CD4-positive, CD25-positive, alpha-beta regulatory T cell (primary cell): ENCODE measurements at regions not wholly inside any gene's neighbourhood (a gene's known extent, or its start where the extent isn't known, plus 50 kb on each side); places are given as distances from the start of the nearest gene placed in this dataset.

Experiments
- ATAC-seq, 2 donors: fragments of 150-1000 bp; cut with Tn5 transposase; one replicate each; pipeline ENCODE4 v1.10.0; 2021; ENCODE audit warnings: low read depth in 2 of 2, moderate number of reproducible peaks in 2 of 2, moderate library complexity in 1 of 2
- DNase-seq, 3 donors: peaks; one replicate each; pipeline versions ENCODE4 v3.0.0 to v3.0.0-alpha.2; 2012 to 2022; ENCODE audit warnings: mixed read lengths in 1 of 3
- H3K27ac ChIP-seq: one replicate; pipeline ENCODE4 v1.7.0; 2013; ENCODE audit warnings: mild to moderate bottlenecking, low read length; ENCODE audit not compliant: insufficient read depth, poor library complexity, severe bottlenecking
- H3K27me3 ChIP-seq: one replicate; pipeline ENCODE4 v1.7.0; 2013; ENCODE audit warnings: low read length; ENCODE audit not compliant: control insufficient read depth, insufficient read depth
- H3K36me3 ChIP-seq: one replicate; pipeline ENCODE4 v1.7.0; 2013; ENCODE audit warnings: mild to moderate bottlenecking, low read length, moderate library complexity; ENCODE audit not compliant: control insufficient read depth, insufficient read depth
- H3K4me1 ChIP-seq: 2 replicates; pipeline ENCODE4 v1.7.0; 2013; ENCODE audit warnings: mild to moderate bottlenecking, low read length; ENCODE audit not compliant: insufficient read depth, control insufficient read depth, poor library complexity, severe bottlenecking
- H3K4me3 ChIP-seq: one replicate; pipeline ENCODE4 v1.7.0; 2013; ENCODE audit warnings: low read depth, mild to moderate bottlenecking, low read length, moderate library complexity
- H3K9me3 ChIP-seq, 2 experiments: 1 replicate in 1 of 2; 2 replicates in 1 of 2; pipeline ENCODE4 v1.7.0; 2013; ENCODE audit warnings: low read length in 2 of 2, mild to moderate bottlenecking in 1 of 2, moderate library complexity in 1 of 2; ENCODE audit not compliant: control insufficient read depth in 2 of 2
- H3K27ac Mint-ChIP-seq, 3 donors: one replicate each; pipeline ENCODE4 v1.8.0; 2020 to 2022; ENCODE audit warnings: mild to moderate bottlenecking in 3 of 3, mixed read lengths in 3 of 3, moderate library complexity in 2 of 3
- H3K27me3 Mint-ChIP-seq: one replicate; pipeline ENCODE4 v1.8.0; 2022; ENCODE audit warnings: mild to moderate bottlenecking, mixed read lengths
- H3K36me3 Mint-ChIP-seq: one replicate; pipeline ENCODE4 v1.8.0; 2020; ENCODE audit warnings: mixed read lengths
- H3K4me1 Mint-ChIP-seq, 4 donors: one replicate each; pipeline ENCODE4 v1.8.0; 2020 to 2022; ENCODE audit warnings: mixed read lengths in 4 of 4, mild to moderate bottlenecking in 1 of 4
- H3K4me3 Mint-ChIP-seq, 4 donors: one replicate each; pipeline ENCODE4 v1.8.0; 2020 to 2022; ENCODE audit warnings: mild to moderate bottlenecking in 4 of 4, mixed read lengths in 4 of 4, moderate library complexity in 3 of 4
- H3K9me3 Mint-ChIP-seq, 7 donors: one replicate each; pipeline ENCODE4 v1.8.0; 2020 to 2022; ENCODE audit warnings: mixed read lengths in 7 of 7, mild to moderate bottlenecking in 3 of 7, moderate library complexity in 2 of 7

DNA sequence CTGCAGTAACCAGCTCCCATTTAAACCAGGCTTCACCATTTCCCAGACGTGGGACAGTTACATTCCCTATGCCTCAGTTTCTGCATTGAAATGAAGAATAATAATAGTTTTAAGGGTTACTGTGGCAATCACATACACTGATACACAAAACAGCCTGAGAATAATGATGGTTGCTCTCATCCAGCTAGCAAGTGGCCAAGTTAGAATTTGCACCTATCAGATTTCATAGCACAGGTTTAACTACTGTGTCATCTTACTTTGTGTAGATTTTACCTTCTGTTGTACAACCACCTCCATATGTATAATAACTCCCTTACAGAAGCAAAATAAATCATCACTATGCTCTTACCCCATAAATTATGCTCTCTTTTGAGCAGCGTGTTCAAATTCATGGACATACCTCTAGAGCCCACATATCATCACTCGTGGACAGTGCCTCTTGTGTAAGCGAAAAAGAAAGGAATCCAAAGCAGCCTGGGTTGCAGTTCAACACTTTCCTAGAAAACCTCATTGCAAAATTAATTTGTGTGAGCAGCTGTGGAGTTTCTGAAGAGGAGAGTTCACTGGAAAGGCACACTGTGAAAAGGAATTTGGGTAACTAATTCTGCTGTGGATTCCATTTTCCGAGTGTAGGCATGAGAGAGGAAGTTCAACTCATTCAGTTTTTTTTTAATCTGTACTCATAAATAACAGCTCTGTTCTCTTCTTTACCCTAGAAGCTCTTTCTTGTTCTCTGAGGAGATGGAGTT, 492.5 kb downstream of the ARL4A start:
- Mint-ChIP-seq H3K9me3 (no peaks in the 10 kb centered on the region), H3K4me1 (no peaks in the 10 kb centered on the region), H3K27ac (no peak overlapping the region), H3K36me3 (no peaks in the 10 kb centered on the region), H3K4me3 (no peak overlapping the region), H3K27me3 (no peaks in the 10 kb centered on the region)
- Histone ChIP-seq H3K27me3 (no peaks in the 10 kb centered on the region), H3K27ac (no peak overlapping the region), H3K36me3 (no peaks in the 10 kb centered on the region), H3K4me3 (no peak overlapping the region), H3K9me3 (no peaks in the 10 kb centered on the region), H3K4me1 (no peaks in the 10 kb centered on the region)
- ATAC-seq, result no peak
- no peak for DNase-seq

DNA sequence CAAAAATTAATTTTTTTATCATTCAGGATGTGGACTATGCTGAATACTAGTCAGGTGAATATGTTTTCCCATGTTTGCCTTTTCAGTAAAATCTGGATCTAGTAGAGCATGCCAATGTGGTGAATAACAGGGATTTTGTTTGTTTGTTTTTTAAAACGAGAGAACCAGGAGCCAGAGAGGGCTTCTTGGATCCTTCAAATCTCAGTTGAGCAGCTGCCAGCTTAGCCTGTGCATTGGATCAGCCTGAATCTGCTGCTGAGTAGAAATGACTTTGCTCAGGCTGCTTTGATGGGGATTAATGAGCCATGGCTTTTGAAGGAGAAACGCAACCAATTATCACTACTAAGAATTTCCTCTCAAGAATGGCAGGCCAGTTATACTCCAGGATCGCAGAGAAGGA, 493.8 kb downstream of the ARL4A start:
- Mint-ChIP-seq H3K27me3 (no peaks in the 10 kb centered on the region), H3K4me1 (no peaks in the 10 kb centered on the region), H3K27ac (no peak overlapping the region), H3K36me3 (no peaks in the 10 kb centered on the region), H3K9me3 (no peaks in the 10 kb centered on the region), H3K4me3 (no peak overlapping the region)
- H3K4me3 ChIP-seq, result no peak overlapping the region
- ATAC-seq (no peak), DNase-seq (no peak)
- no peak overlapping the region for H3K27ac ChIP-seq
- no peaks in the 10 kb centered on the region for H3K27me3 ChIP-seq
- no peaks in the 10 kb centered on the region for H3K4me1 ChIP-seq
- H3K36me3 ChIP-seq, result no peaks in the 10 kb centered on the region
- no peaks in the 10 kb centered on the region for H3K9me3 ChIP-seq

DNA sequence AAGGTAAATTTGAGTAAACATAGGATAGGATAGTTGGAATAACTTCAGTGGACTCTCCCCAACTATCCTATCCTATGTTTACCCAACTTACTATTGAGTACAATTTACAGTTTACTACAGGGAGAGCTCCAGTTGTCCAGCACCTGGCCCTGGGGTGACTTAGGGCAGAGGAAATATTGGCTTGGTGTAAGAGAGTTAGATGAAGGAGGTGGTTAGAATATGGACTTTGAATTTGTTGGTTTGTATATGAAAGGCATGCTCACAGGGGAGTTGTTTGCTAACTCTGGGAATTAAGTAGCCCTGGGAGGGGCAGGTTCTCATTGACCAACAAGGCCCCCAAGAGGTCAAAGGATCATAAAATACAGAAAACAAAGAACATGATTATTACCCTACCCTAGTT, 497.7 kb downstream of the ARL4A start:
- H3K4me1 Mint-ChIP-seq, result no peaks in the 10 kb centered on the region

DNA sequence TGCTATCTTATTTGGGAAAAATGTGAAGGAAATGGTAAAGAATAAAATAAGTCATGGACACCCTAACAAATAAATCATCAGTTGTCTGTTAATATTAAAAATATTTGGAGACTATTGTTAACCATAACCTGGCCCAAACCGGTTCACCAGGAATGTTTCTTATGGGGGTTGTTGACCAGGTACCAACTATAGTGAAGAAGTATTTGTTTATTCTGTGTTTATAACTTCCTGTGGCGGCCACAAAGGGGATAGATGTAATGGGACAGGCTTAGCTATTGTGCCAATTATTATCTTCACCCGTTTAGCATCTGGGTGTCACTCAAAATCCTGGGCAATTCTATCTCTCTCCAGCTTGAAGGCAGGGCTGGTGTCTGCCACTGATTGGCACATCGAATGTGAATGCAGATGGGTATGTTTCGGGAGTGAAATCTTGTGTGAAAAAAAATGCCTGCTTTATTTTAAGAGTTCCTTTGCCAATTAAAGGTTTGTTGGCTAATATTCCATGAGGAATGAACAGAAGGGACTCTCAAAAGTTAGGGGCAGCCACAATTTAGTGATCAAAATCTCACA, 500.9 kb downstream of the ARL4A start:
- peaks cover 4% of the 10 kb centered on the region for H3K27me3 Mint-ChIP-seq
- H3K27me3 ChIP-seq, result no peaks in the 10 kb centered on the region
- no peaks in the 10 kb centered on the region for H3K4me1 ChIP-seq
- H3K27ac Mint-ChIP-seq, result no peak overlapping the region
- H3K4me3 Mint-ChIP-seq, result no peak overlapping the region
- no peak overlapping the region for H3K27ac ChIP-seq
- H3K9me3 Mint-ChIP-seq, result no peaks in the 10 kb centered on the region
- no peaks in the 10 kb centered on the region for H3K4me1 Mint-ChIP-seq
- H3K4me3 ChIP-seq, result no peak overlapping the region
- H3K36me3 ChIP-seq, result no peaks in the 10 kb centered on the region
- no peaks in the 10 kb centered on the region for H3K9me3 ChIP-seq
- ATAC-seq (no peak), DNase-seq (no peak)
- H3K36me3 Mint-ChIP-seq, result no peaks in the 10 kb centered on the region

More for the DNA sequence above, 497.7 kb downstream of the ARL4A start:
- DNase-seq (no peak), ATAC-seq (no peak)
- no peaks in the 10 kb centered on the region for H3K27me3 ChIP-seq
- Mint-ChIP-seq H3K27me3 (peaks cover 4% of the 10 kb centered on the region), H3K4me3 (no peak overlapping the region), H3K9me3 (no peaks in the 10 kb centered on the region), H3K36me3 (no peaks in the 10 kb centered on the region), H3K27ac (no peak overlapping the region)
- no peaks in the 10 kb centered on the region for H3K9me3 ChIP-seq
- H3K27ac ChIP-seq, result no peak overlapping the region
- no peaks in the 10 kb centered on the region for H3K4me1 ChIP-seq
- no peaks in the 10 kb centered on the region for H3K36me3 ChIP-seq
- H3K4me3 ChIP-seq, result no peak overlapping the region

DNA sequence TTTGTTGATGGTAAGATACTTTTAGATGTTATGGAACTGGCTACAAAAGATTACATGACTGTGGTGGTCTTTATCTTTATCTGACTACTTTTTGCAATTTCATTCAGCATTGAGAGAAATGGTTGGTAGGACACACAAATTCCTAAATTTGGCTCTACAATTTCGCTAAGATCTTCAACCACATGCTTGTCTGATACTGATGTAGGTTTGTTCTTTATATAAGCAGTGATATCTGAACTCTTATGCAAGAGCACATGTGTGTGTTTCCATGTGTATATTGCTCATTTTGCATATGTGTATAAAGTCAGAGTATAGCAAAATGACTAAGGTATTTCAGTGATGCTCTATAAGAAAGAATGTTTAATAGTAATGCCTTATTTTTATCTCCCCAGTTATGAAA, 501.5 kb downstream of the ARL4A start:
- H3K27me3 ChIP-seq, result no peaks in the 10 kb centered on the region
- H3K27ac ChIP-seq, result no peak overlapping the region
- Mint-ChIP-seq H3K4me1 (no peaks in the 10 kb centered on the region), H3K4me3 (no peak overlapping the region), H3K27ac (no peak overlapping the region), H3K9me3 (no peaks in the 10 kb centered on the region), H3K27me3 (peaks cover 4% of the 10 kb centered on the region), H3K36me3 (no peaks in the 10 kb centered on the region)
- no peaks in the 10 kb centered on the region for H3K36me3 ChIP-seq
- ATAC-seq (no peak), DNase-seq (no peak)
- no peaks in the 10 kb centered on the region for H3K4me1 ChIP-seq
- H3K9me3 ChIP-seq, result no peaks in the 10 kb centered on the region
- H3K4me3 ChIP-seq, result no peak overlapping the region

DNA sequence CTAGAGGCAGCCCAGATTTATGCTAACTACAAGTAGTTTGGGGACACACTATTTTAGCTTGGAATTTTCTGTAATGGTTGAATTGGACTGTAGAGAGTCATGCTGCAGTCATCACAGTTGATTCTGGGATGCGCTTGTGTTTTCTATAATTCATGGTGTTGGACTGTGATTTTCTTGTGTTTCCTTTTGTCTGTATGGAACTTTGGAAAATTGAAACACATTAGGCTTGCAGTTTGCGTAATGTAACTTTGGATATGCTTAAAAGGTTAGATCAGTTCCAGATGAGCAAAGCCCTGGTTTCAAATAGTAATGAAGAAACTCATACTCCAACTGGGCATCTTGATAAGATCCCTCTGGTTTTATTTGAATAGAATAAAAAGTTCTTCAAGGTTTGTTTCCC, 502.2 kb downstream of the ARL4A start:
- Mint-ChIP-seq H3K4me3 (no peak overlapping the region), H3K27ac (no peak overlapping the region), H3K36me3 (no peaks in the 10 kb centered on the region), H3K27me3 (peaks cover 4% of the 10 kb centered on the region), H3K4me1 (no peaks in the 10 kb centered on the region), H3K9me3 (no peaks in the 10 kb centered on the region)
- no peaks in the 10 kb centered on the region for H3K4me1 ChIP-seq
- H3K4me3 ChIP-seq, result no peak overlapping the region
- no peaks in the 10 kb centered on the region for H3K27me3 ChIP-seq
- no peaks in the 10 kb centered on the region for H3K36me3 ChIP-seq
- no peaks in the 10 kb centered on the region for H3K9me3 ChIP-seq
- H3K27ac ChIP-seq, result no peak overlapping the region
- ATAC-seq (no peak), DNase-seq (no peak)

DNA sequence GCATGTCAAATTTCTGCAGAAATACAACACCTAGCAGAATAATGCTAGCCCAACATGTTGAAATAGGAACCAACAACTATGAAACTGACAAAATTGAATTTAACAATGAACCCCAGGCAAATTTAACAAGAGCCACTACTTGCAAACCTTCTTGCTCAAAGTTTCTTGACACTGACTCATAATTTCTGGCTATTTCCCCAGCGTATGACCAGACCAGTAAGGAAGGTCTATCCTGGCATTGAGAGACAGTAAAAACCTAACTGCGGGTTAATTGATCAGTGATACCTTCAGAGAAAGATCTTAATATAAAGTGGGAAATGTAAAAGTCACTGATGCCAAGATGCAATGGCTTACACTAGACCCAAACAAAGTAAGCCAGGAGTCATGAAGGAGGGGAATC, 510.1 kb downstream of the ARL4A start:
- Histone ChIP-seq H3K27me3 (no peaks in the 10 kb centered on the region), H3K4me3 (no peak overlapping the region), H3K9me3 (no peaks in the 10 kb centered on the region), H3K27ac (no peak overlapping the region), H3K36me3 (no peaks in the 10 kb centered on the region), H3K4me1 (no peaks in the 10 kb centered on the region)
- ATAC-seq, result no peak
- no peak for DNase-seq
- Mint-ChIP-seq H3K36me3 (no peaks in the 10 kb centered on the region), H3K9me3 (peaks cover 0 to 4% (median 0%) of the 10 kb centered on the region in 7 donors), H3K27ac (no peak overlapping the region), H3K4me3 (no peak overlapping the region), H3K27me3 (no peaks in the 10 kb centered on the region), H3K4me1 (no peaks in the 10 kb centered on the region)

DNA sequence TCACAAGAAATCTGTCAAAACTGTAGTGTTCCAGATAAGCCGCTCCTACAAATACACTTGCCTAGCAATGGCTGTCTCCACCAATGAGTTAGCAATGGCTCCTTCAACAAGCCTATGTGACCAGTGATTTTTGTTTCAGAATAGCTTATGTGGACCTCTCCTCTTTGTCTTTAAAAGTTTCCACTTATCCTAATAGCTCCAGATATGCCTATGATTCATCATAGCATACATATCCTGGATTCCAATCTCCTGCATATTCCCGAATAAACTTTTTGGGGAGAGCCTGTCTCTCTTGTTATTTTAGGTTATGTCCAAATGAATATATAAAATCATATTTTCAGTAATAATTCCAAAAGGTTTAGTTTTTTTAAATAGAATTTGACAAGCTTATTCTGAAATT, 510.6 kb downstream of the ARL4A start:
- no peaks in the 10 kb centered on the region for H3K9me3 ChIP-seq
- H3K4me3 ChIP-seq, result no peak overlapping the region
- H3K36me3 ChIP-seq, result no peaks in the 10 kb centered on the region
- H3K36me3 Mint-ChIP-seq, result no peaks in the 10 kb centered on the region
- ATAC-seq (no peak), DNase-seq (no peak)
- no peak overlapping the region for H3K27ac ChIP-seq
- H3K27ac Mint-ChIP-seq, result no peak overlapping the region
- no peaks in the 10 kb centered on the region for H3K27me3 ChIP-seq
- no peak overlapping the region for H3K4me3 Mint-ChIP-seq
- no peaks in the 10 kb centered on the region for H3K4me1 Mint-ChIP-seq
- no peaks in the 10 kb centered on the region for H3K27me3 Mint-ChIP-seq
- H3K9me3 Mint-ChIP-seq, result peaks cover 0 to 4% (median 0%) of the 10 kb centered on the region in 7 donors
- H3K4me1 ChIP-seq, result no peaks in the 10 kb centered on the region
